EH (cell line): ENCODE measurements at regions not wholly inside any gene's neighbourhood (a gene's known extent, or its start where the extent isn't known, plus 50 kb on each side); places are given as distances from the start of the nearest gene placed in this dataset.
A peak's percentile ranks its signal among the peaks of the same experiment; 100 is the strongest.

Source experiments
- DNase-seq: peaks from one replicate; pipeline ENCODE4 v3.0.0-alpha.2; 2015; ENCODE audit warnings: low read depth

GRCh38 chr13:31896427-31896826, 135.1 kb upstream of the FRY start:
- DNase-seq: peak; percentile 96

GRCh38 chr13:31898378-31899071, 133.0 kb upstream of the FRY start:
- DNase-seq: peak; percentile 45

- no peak for DNase-seq
Observed at GRCh38 chr13:31901985-31902384, 129.6 kb upstream of the FRY start.

GRCh38 chr13:31903111-31903815, 128.3 kb upstream of the FRY start:
- no peak for DNase-seq

- DNase-seq: no peak
Observed at GRCh38 chr13:31904941-31905824, 126.4 kb upstream of the FRY start.

- DNase-seq: no peak
Observed at GRCh38 chr13:31905961-31906360, 125.6 kb upstream of the FRY start.

- DNase-seq: no peak
Observed at GRCh38 chr13:31908696-31909411, 122.7 kb upstream of the FRY start.

GRCh38 chr13:31909864-31910551, 121.6 kb upstream of the FRY start:
- DNase-seq: peak; percentile 76

GRCh38 chr13:31910633-31911032, 120.9 kb upstream of the FRY start:
- DNase-seq: no peak

- DNase-seq: no peak
Observed at GRCh38 chr13:31912647-31913401, 118.8 kb upstream of the FRY start.

GRCh38 chr13:31913459-31913858, 118.1 kb upstream of the FRY start:
- peak; percentile 65 for DNase-seq

GRCh38 chr13:31914843-31915242, 116.7 kb upstream of the FRY start:
- DNase-seq: no peak

GRCh38 chr13:31918707-31919106, 112.9 kb upstream of the FRY start:
- no peak for DNase-seq

GRCh38 chr13:31919241-31919640, 112.3 kb upstream of the FRY start:
- DNase-seq: no peak

GRCh38 chr13:31919971-31920726, 111.4 kb upstream of the FRY start:
- DNase-seq: no peak

GRCh38 chr13:31920727-31921100, 110.9 kb upstream of the FRY start:
- DNase-seq: no peak

- DNase-seq: no peak
Observed at GRCh38 chr13:31922724-31923123, 108.8 kb upstream of the FRY start.

- no peak for DNase-seq
Observed at GRCh38 chr13:31923134-31923763, 108.3 kb upstream of the FRY start.

GRCh38 chr13:31925079-31925478, 106.5 kb upstream of the FRY start:
- DNase-seq: no peak
